ENCODE measurements at regions not wholly inside any gene's neighbourhood (a gene's known extent, or its start where the extent isn't known, plus 50 kb on each side); places are given as distances from the start of the nearest gene placed in this dataset.

DNA sequence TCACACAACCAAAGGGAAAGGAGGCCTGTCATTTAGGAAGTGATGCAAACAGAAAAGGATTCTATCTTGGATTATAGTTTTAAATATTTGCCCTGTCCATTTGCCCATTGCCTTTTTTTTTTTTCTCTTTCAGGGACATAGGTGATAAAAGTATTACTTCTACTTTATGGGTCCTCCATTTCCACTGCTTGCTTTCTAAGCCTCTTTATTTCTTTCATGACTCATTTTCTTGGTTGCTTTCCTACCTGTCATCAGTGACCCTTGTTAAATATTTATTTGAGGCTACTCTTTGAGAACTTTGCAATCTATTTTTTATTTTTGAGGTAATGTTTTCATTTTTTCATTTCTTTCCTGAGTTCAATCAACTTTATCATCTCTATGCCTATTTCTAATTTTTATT is 522.9 kb upstream of the ARRDC3 start:
- Mint-ChIP-seq H3K27me3 (no peaks in the 10 kb centered on the region), H3K27ac (no peak overlapping the region), H3K4me3 (no peak overlapping the region), H3K9me3 (no peaks in the 10 kb centered on the region), H3K4me1 (no peaks in the 10 kb centered on the region), H3K36me3 (ENCODE audit: low read depth) (no peaks in the 10 kb centered on the region)
- POLR2A ChIA-PET = no interaction called here
- DNase-seq = no peak
- CTCF ChIA-PET = no interaction called here

DNA sequence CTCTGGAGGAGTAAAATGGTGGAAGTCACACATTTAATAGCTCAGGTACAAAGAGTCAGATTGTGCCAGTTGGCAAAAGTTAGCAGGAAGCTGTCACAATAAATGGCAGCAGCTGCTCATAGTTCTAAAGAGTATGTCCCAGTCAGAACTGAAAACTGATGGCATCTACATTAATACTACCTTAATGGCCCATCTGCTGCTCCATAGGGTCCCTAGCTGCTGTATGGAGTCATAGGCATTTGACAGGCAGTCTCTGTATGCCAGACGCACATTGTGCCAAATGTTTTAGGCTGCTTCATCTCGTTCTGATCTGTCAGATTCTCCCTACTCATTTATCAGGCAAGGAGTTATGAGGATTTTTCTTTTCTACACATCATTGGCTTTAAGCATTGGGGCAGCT is 515.8 kb upstream of the ARRDC3 start:
- no peak for DNase-seq
- Mint-ChIP-seq H3K36me3 (ENCODE audit: low read depth) (no peaks in the 10 kb centered on the region), H3K9me3 (no peaks in the 10 kb centered on the region), H3K4me3 (no peak overlapping the region), H3K27ac (no peak overlapping the region), H3K27me3 (no peaks in the 10 kb centered on the region), H3K4me1 (no peaks in the 10 kb centered on the region)
- POLR2A ChIA-PET = no interaction called here
- CTCF ChIA-PET = no interaction called here

DNA sequence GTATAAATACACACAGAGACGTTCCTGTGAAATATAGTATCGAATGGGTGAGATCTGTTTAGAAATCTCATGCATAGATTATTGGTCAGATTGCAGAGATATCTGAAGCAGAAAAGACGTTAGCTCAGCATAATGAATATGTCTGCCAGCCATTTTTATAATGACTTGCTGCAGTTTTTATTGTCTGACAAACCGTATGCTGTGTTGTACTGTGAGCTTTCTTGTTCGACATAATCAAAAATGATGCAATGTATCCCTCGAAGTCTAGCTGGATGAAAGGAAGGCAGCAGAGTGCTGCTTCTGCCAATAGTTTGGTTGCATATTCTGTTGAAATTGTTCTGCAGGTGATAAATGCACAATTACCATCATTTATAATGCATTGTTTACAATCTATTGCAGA is 514.9 kb upstream of the ARRDC3 start:
- Mint-ChIP-seq H3K9me3 (peaks cover 1% of the 10 kb centered on the region), H3K27me3 (no peaks in the 10 kb centered on the region), H3K27ac (no peak overlapping the region), H3K4me1 (no peaks in the 10 kb centered on the region), H3K4me3 (no peak overlapping the region), H3K36me3 (ENCODE audit: low read depth) (no peaks in the 10 kb centered on the region)
- POLR2A ChIA-PET = no interaction called here
- no peak for DNase-seq
- CTCF ChIA-PET = no interaction called here

DNA sequence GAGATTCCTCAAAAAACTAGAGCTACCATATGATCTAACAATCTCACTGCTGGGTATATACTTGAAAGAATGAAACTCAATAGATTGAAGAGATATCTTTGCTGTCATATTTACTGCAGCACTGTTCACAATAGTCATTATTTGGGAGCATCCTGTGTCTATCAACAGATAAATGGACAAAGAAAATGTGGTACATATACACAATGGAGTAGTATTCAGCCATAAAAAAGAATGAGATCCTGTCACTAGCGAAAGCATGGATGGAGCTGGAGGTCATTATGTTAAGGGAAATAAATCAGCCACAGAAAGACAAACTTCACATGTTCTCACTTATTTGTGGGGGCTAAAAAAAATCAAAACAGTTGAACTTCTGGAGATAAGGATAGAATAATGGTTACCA is 505.7 kb upstream of the ARRDC3 start:
- H3K27ac Mint-ChIP-seq = no peak overlapping the region
- H3K27me3 Mint-ChIP-seq = no peaks in the 10 kb centered on the region
- no peaks in the 10 kb centered on the region for H3K4me1 Mint-ChIP-seq
- DNase-seq = no peak
- H3K4me3 Mint-ChIP-seq = no peak overlapping the region
- peaks cover 2% of the 10 kb centered on the region for H3K9me3 Mint-ChIP-seq
- ChIA-PET POLR2A (no interaction called here), CTCF (no interaction called here)
- no peaks in the 10 kb centered on the region for H3K36me3 Mint-ChIP-seq (ENCODE audit: low read depth)

DNA sequence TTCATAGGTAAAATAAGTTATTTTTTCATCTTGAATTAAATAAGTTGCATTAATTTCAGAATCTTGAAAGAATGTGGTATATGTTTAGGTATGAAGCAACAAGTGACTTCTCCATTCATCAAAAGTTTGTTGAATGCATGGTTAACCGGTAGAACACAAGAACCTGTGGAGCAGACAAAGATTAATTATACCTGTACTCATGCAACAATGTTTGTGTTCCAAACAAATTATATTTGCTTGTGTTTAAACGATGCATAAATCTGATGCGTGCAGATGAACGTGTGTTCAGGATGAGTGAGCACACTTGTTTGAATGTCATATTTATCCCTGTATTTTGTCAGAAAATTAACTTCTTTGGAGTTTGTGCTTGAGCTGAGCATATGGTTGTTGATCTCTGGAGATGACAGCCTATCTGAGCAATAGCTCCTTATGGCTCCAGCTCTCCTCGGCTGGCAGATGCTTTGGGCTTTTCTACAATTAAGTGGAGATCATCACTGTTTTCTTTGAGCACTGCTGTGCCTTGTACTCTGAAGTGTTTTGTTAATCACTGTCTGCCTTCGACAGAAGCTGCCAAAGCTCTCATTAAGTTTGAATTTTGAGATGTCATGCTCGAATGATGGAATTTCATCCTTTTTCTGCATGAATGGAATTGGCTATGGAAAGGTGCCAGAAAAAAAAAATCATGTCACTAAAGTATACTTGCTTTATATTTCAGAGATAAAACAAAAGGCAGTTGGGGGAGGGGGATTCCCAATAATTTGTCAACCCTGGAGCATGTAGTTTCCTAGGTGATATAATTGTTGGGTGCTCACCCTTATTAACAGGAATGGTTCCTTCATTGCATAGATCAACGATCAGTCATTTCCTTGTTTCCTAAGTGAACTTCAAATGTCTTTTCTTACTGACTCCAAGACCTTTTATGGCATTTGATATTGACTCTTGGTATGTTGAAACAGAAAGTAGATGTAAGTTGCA is 502.5 kb upstream of the ARRDC3 start:
- Mint-ChIP-seq H3K4me1 (no peaks in the 10 kb centered on the region), H3K4me3 (no peak overlapping the region), H3K9me3 (no peaks in the 10 kb centered on the region), H3K36me3 (ENCODE audit: low read depth) (no peaks in the 10 kb centered on the region), H3K27ac (no peak overlapping the region), H3K27me3 (no peaks in the 10 kb centered on the region)
- CTCF ChIA-PET = no interaction called here
- DNase-seq = no peak
- POLR2A ChIA-PET = no interaction called here

DNA sequence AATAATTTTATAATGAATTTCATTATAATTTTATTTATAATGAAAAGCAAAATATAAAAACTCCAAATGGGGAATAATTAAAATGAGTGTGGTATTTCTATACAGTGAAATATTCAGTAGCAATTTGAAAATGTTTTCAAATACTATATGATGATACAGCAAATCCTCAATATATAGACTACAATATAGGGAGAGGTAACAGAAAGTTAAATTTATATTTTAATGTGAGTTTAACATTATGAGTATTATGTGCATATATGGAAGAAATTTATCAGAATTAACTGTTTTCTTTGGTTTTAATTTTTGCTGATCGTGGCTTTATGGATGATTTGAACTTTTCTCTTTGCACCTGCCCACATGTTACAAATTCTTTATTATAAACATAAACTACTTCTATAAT is 500.9 kb upstream of the ARRDC3 start:
- peaks cover 4% of the 10 kb centered on the region for H3K9me3 Mint-ChIP-seq
- no peaks in the 10 kb centered on the region for H3K27me3 Mint-ChIP-seq
- H3K36me3 Mint-ChIP-seq (ENCODE audit: low read depth) = no peaks in the 10 kb centered on the region
- ChIA-PET CTCF (no interaction called here), POLR2A (no interaction called here)
- no peak overlapping the region for H3K27ac Mint-ChIP-seq
- no peak for DNase-seq
- no peak overlapping the region for H3K4me3 Mint-ChIP-seq
- H3K4me1 Mint-ChIP-seq = no peaks in the 10 kb centered on the region

DNA sequence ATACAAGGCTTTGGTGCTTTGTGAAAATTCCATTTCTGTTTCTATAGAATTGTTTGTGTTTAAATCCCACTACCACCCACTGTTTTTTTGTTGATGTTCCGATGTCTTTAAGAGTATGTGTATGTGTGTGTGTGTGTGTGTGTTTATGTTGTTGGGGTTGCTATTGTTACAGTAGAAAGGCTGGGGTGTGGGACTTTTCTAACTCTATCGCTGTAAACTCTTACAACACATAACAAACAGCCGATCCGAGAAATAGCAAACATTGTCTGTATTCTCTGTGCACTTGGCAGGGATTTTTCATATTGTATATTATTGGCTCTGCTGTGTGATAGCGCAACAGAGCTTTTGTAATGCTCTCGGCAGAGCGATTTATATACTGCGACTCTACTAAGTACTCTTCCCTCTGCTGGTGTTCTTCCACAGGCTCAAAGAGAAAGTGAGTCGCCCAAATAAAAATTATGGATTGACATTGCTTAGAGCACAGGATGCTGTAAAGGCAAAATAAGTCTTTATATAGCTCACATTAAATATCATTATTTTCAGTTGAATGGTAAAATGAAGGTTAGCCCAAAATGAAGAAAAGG is 492.2 kb upstream of the ARRDC3 start:
- H3K27ac Mint-ChIP-seq = no peak overlapping the region
- POLR2A ChIA-PET = no interaction called here
- H3K9me3 Mint-ChIP-seq = peaks cover 6% of the 10 kb centered on the region
- CTCF ChIA-PET = no interaction called here
- H3K4me1 Mint-ChIP-seq = no peaks in the 10 kb centered on the region
- H3K4me3 Mint-ChIP-seq = no peak overlapping the region
- H3K36me3 Mint-ChIP-seq (ENCODE audit: low read depth) = no peaks in the 10 kb centered on the region
- no peak for DNase-seq
- no peaks in the 10 kb centered on the region for H3K27me3 Mint-ChIP-seq

DNA sequence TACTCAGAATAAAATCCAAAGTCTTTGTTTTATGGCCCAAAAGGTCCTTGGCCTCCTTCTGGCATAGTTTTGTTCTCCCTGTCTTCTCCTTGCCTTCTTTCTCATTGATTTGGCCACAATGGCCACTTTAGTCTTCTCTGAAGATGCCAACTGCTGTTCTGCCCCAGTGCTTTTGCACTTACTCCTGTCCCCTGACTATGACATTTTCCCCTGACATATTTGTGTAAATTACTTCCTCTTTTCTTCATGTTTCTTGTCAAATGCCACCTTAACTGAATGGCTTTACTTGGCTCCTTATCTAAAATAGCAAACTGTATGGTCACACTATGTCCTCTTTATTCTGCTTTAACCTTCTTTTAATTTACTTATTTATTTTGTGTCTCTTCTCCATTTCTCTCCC is 484.7 kb upstream of the ARRDC3 start:
- Mint-ChIP-seq H3K4me3 (no peak overlapping the region), H3K27me3 (no peaks in the 10 kb centered on the region), H3K27ac (no peak overlapping the region), H3K9me3 (no peaks in the 10 kb centered on the region), H3K36me3 (ENCODE audit: low read depth) (no peaks in the 10 kb centered on the region), H3K4me1 (no peaks in the 10 kb centered on the region)
- ChIA-PET POLR2A (no interaction called here), CTCF (no interaction called here)
- DNase-seq = no peak

DNA sequence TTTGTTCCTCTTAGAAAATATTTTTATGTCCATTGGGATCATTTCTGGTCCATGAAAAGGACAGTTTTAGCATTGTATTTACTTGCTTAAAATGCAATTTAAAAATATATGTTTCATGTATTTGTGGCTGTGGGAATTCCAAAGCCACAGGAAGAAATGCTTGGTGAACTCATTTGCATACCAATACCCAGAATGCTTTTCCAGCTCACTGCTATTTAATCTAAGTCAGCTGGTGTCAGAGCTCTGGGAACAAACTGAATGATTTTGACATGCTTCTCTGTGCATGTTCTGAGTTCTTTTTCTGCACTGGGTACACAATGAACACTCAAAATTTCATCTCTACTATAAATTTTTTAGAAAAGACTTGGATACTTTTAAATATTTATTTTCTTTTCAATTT is 482.8 kb upstream of the ARRDC3 start:
- Mint-ChIP-seq H3K27me3 (no peaks in the 10 kb centered on the region), H3K9me3 (peaks cover 4% of the 10 kb centered on the region), H3K36me3 (ENCODE audit: low read depth) (no peaks in the 10 kb centered on the region), H3K4me1 (no peaks in the 10 kb centered on the region), H3K27ac (no peak overlapping the region), H3K4me3 (no peak overlapping the region)
- ChIA-PET CTCF (no interaction called here), POLR2A (no interaction called here)
- DNase-seq = no peak

DNA sequence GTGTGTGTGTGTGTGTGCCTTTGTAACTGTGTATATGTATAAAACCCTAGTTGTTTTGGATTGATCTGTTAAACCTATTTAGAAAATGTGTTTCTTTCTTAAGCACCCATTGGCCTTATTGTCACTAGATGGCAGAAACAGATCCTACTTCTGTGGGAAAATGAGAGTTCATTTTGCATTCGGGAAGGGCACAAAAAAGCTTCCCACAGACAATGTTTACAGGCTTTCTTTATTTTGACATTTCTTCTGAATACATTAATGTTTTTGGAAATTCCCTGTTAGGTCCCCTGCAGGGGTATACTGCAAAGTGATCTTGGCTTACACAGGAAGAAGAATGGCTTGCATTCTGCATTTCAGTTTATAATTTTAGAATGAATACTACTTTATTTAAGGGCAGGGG is 481.8 kb upstream of the ARRDC3 start:
- POLR2A ChIA-PET = no interaction called here
- no peak overlapping the region for H3K27ac Mint-ChIP-seq
- H3K4me1 Mint-ChIP-seq = no peaks in the 10 kb centered on the region
- H3K4me3 Mint-ChIP-seq = no peak overlapping the region
- CTCF ChIA-PET = no interaction called here
- H3K9me3 Mint-ChIP-seq = peaks cover 4% of the 10 kb centered on the region
- H3K36me3 Mint-ChIP-seq (ENCODE audit: low read depth) = no peaks in the 10 kb centered on the region
- no peak for DNase-seq
- H3K27me3 Mint-ChIP-seq = no peaks in the 10 kb centered on the region

DNA sequence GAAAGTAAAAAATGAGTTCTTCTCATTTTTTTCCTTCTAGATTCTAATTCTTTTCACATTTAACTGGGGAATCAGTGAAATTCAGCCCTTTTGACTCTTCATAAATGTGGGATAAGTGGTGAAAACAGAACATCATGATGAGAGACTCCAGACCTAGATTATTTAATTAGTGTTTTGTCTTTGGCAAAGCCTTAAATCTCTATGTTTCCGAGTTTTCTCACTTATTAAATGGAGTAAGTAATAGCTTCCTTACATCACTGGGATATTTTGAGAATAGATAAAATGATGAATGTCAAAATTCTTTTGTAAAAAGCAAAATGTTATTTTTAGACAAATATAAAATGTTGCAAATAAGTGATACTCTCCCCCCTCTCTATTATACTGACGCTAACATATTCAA is 468.6 kb upstream of the ARRDC3 start:
- H3K4me1 Mint-ChIP-seq = no peaks in the 10 kb centered on the region
- no peak overlapping the region for H3K4me3 Mint-ChIP-seq
- H3K27me3 Mint-ChIP-seq = no peaks in the 10 kb centered on the region
- H3K27ac Mint-ChIP-seq = no peak overlapping the region
- no peaks in the 10 kb centered on the region for H3K9me3 Mint-ChIP-seq
- H3K36me3 Mint-ChIP-seq (ENCODE audit: low read depth) = no peaks in the 10 kb centered on the region
- ChIA-PET CTCF (no interaction called here), POLR2A (no interaction called here)
- no peak for DNase-seq

DNA sequence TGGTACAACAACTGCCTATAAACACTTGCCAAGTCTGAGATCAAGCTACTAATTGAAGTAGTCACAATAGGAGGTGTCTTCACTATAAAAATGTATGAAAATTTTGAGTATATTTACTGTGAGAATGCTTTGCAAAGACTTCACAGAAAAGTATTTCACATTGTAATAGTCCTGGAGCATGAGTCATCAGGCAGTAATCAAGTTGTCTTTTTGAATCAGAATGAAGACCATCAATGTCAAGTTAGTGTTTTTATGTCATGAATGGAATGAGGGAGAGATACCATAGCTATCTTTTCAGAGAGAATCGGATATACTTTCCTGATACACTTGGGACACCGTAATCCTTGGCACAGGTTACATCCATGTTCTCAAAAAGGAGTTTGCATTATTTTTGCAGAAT is 466.9 kb upstream of the ARRDC3 start:
- no peaks in the 10 kb centered on the region for H3K4me1 Mint-ChIP-seq
- no peak overlapping the region for H3K4me3 Mint-ChIP-seq
- no peaks in the 10 kb centered on the region for H3K9me3 Mint-ChIP-seq
- ChIA-PET POLR2A (no interaction called here), CTCF (no interaction called here)
- H3K27me3 Mint-ChIP-seq = no peaks in the 10 kb centered on the region
- no peaks in the 10 kb centered on the region for H3K36me3 Mint-ChIP-seq (ENCODE audit: low read depth)
- no peak for DNase-seq
- no peak overlapping the region for H3K27ac Mint-ChIP-seq

DNA sequence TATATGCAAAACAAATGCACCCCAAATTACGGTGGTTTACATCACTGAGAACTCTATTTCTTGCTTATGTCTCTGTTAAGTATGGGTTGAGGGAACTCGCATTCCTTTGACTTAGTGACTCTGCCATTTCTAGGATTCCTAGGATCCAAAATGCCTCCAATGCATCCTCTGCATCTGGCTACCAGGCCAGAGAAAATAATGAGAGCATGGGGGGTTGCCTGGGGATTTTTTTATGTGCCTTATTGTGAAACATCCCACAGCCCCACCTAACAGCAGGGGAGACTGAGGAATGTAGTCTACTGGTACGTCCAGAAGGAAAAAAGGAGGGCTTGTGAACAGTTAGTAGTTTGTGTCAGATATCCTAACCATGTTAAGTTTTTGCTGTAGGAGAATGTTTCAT is 466.0 kb upstream of the ARRDC3 start:
- no peaks in the 10 kb centered on the region for H3K9me3 Mint-ChIP-seq
- H3K27ac Mint-ChIP-seq = no peak overlapping the region
- H3K4me3 Mint-ChIP-seq = no peak overlapping the region
- H3K4me1 Mint-ChIP-seq = no peaks in the 10 kb centered on the region
- POLR2A ChIA-PET = no interaction called here
- no peaks in the 10 kb centered on the region for H3K27me3 Mint-ChIP-seq
- no peak for DNase-seq
- no peaks in the 10 kb centered on the region for H3K36me3 Mint-ChIP-seq (ENCODE audit: low read depth)
- CTCF ChIA-PET = no interaction called here

DNA sequence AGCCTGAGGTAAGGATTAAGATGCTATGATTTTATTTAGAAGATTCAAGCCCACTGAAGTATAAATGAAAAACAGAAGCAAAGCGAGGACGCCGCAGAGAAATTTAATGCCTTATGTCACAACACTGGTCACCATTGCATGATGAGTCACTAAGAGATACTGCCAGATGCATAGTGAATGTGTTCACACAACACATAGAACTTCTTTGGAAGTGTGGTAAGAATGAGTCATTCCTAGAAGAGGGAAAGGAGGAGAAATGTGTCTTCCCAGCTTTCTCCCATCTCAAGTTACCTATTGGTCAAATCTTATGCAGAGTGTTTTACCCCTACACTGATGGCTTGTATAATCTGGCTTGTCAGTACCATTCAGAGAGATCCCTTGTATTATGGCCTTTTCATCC is 465.3 kb upstream of the ARRDC3 start:
- H3K4me1 Mint-ChIP-seq = no peaks in the 10 kb centered on the region
- H3K36me3 Mint-ChIP-seq (ENCODE audit: low read depth) = no peaks in the 10 kb centered on the region
- H3K9me3 Mint-ChIP-seq = no peaks in the 10 kb centered on the region
- ChIA-PET CTCF (no interaction called here), POLR2A (no interaction called here)
- no peak for DNase-seq
- no peaks in the 10 kb centered on the region for H3K27me3 Mint-ChIP-seq
- no peak overlapping the region for H3K27ac Mint-ChIP-seq
- no peak overlapping the region for H3K4me3 Mint-ChIP-seq
